AG09319 (cell line): ENCODE measurements at regions not wholly inside any gene's neighbourhood (a gene's known extent, or its start where the extent isn't known, plus 50 kb on each side); places are given as distances from the start of the nearest gene placed in this dataset.

ENCODE experiments used
- DNase-seq: peaks from one replicate; pipeline ENCODE4 v3.0.0-alpha.2; 2010; ENCODE audit warnings: low read depth; ENCODE audit errors: extremely low read depth
- CTCF ChIP-seq: IDR thresholded peaks from 2 replicates; pipeline ENCODE4 v1.5.1; 2011; ENCODE audit warnings: low read depth, mild to moderate bottlenecking, inconsistent platforms, low read length, moderate library complexity

DNA sequence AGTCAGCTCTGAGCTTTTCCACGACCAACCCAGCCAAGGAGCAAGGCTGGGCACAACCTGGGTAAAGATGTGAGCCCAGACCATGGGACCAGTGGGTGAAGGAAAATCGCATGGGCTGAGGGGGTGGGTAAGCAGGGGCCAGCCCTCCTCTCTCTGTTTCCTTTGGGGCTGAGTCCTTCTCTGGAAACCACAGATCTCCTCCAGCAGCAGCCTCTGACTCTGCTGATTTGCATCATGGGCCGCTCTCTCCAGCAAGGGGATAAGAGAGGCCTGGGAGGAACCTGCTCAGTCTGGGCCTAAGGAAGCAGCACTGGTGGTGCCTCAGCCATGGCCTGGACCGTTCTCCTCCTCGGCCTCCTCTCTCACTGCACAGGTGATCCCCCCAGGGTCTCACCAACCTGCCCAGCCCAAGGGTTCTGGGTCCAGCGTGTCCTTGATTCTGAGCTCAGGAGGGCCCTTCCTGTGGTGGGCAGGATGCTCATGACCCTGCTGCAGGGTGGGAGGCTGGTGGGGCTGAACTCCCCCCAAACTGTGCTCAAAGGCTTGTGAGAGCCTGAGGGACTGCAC is 67.8 kb downstream of the GGTLC2 start:
- TF ChIP-seq CTCF, result no peak
- DNase-seq, result no peak

DNA sequence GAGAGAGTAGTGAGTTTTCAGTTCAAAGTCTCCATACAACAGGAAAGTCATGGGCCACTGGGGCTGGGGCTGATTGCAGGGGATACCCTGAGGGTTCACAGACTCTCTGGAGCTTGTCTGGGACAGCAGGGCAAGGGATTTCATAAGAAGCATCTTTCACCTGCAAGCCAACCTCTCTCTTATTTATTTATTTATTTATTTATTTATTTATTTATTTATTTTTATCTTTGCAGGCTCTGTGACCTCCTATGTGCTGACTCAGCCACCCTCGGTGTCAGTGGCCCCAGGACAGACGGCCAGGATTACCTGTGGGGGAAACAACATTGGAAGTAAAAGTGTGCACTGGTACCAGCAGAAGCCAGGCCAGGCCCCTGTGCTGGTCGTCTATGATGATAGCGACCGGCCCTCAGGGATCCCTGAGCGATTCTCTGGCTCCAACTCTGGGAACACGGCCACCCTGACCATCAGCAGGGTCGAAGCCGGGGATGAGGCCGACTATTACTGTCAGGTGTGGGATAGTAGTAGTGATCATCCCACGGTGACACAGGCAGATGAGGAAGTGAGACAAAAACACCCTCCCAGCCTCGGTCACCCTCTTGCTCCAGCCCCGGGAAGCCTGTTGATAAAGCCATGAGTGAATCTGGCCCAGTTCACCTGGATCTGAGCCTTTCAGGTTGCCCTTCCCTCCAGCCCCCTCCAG is 68.4 kb downstream of the GGTLC2 start:
- TF ChIP-seq CTCF, result no peak

GRCh38 chr22:22713416-22713815 is 69.0 kb downstream of the GGTLC2 start:
- no peak for DNase-seq
- no peak for TF ChIP-seq CTCF

More for the DNA sequence above, 68.4 kb downstream of the GGTLC2 start:
- no peak for DNase-seq

DNA sequence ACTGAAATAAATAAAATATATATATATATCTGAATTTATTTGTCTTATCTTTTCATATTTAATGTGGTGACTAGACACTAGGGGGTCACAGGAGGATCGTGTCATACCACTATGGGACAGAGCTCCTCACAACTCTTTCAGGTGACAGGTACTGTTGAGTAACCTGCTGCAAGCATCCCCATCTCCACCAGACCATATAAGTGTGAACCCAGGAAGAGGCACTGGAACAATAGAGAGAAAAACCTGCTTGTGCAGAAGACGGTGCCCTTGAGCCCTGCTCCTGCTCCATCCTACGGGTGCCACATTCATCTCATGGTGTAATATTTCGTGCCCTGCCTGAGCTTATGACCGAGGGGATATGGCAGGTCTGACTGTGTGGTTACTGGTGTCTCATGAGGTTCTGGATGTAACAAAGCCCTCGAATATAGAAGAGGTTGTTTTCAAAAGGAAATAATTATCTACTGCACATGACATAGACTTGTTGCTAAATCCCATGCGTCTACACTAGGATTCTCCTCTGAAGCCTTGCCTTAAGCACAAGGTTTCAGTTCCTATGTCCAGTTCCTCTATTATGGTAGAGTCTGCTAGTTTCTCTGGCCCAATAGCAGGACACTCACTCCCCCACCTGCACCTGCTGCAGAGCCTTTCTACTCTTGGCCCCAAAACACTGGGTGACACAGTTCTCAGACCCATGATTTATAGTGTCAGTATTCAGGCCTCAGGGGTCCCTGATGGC is 70.4 kb downstream of the GGTLC2 start:
- TF ChIP-seq CTCF, result no peak
- DNase-seq, result no peak

GRCh38 chr22:22716136-22716665 is 71.8 kb downstream of the GGTLC2 start:
- DNase-seq, result no peak
- TF ChIP-seq CTCF, result no peak

GRCh38 chr22:22717664-22718063 is 73.2 kb downstream of the GGTLC2 start:
- no peak for TF ChIP-seq CTCF
- no peak for DNase-seq

- DNase-seq, result no peak
- peak; percentile 38 for TF ChIP-seq CTCF
Observed at GRCh38 chr22:22720201-22720723, 75.8 kb downstream of the GGTLC2 start.
